ENCODE measurements at regions not wholly inside any gene's neighbourhood (a gene's known extent, or its start where the extent isn't known, plus 50 kb on each side); places are given as distances from the start of the nearest gene placed in this dataset.

DNA sequence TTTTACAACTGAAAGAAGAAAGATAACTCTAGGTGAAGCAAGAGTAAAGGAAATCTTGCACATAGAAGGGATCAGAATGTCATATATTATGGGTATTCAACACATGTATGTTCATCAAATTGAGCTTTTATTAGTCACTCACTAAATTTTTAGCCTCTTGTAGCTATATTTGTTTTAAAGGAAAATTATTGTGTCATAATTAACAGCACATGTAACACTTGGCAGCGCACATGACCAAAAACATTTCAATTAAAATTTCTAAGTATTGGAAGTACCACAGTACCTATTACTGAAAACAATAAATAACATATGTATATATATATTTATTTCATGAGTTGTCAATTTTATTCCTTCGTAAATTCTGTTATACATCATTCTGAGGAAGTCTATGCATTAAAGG lies 2800.4 kb downstream of the PCDH9 start:
- Histone ChIP-seq H3K36me3 (ENCODE audit: control insufficient read depth in 1 of 2, insufficient read depth in 2 of 2, low read length in 1 of 2) (no peaks in the 10 kb centered on the region), H3K4me1 (ENCODE audit: control insufficient read depth in 1 of 2, insufficient read depth in 2 of 2, low read length in 2 of 2) (no peaks in the 10 kb centered on the region), H3K4me3 (ENCODE audit: low read length in 2 of 2) (no peak overlapping the region), H3K27me3 (ENCODE audit: control insufficient read depth in 1 of 2, insufficient read depth in 2 of 2, low read length in 1 of 2) (no peaks in the 10 kb centered on the region), H3K27ac (ENCODE audit: low read depth in 1 of 2, low read length in 2 of 2) (no peak overlapping the region), H3K9me3 (ENCODE audit: control insufficient read depth, low read length) (no peaks in the 10 kb centered on the region)
- DNase-seq = no peak
- intact Hi-C loops (cut with DNase I) = no loop called here
- WGBS, 2 donors = 92 to 94% methylated on average over 2 of the region's 2 CpGs
- no peak for ATAC-seq (ENCODE audit: low FRiP score)

- intact Hi-C loops (cut with DNase I) = no loop called here
- ATAC-seq (ENCODE audit: low FRiP score) = no peak
- H3K4me3 ChIP-seq (ENCODE audit: low read length in 2 of 2) = no peak overlapping the region
- H3K27ac ChIP-seq (ENCODE audit: low read depth in 1 of 2, low read length in 2 of 2) = no peak overlapping the region
- DNase-seq = no peak
- H3K36me3 ChIP-seq (ENCODE audit: control insufficient read depth in 1 of 2, insufficient read depth in 2 of 2, low read length in 1 of 2) = no peaks in the 10 kb centered on the region
- no peaks in the 10 kb centered on the region for H3K4me1 ChIP-seq (ENCODE audit: control insufficient read depth in 1 of 2, insufficient read depth in 2 of 2, low read length in 2 of 2)
- H3K9me3 ChIP-seq (ENCODE audit: control insufficient read depth, low read length) = no peaks in the 10 kb centered on the region
- H3K27me3 ChIP-seq (ENCODE audit: control insufficient read depth in 1 of 2, insufficient read depth in 2 of 2, low read length in 1 of 2) = no peaks in the 10 kb centered on the region
These were observed 2801.9 kb downstream of the PCDH9 start for GRCh38 chr13:64428196-64428595.

- H3K27ac ChIP-seq (ENCODE audit: low read depth in 1 of 2, low read length in 2 of 2) = no peak overlapping the region
- H3K4me3 ChIP-seq (ENCODE audit: low read length in 2 of 2) = no peak overlapping the region
- H3K9me3 ChIP-seq (ENCODE audit: control insufficient read depth, low read length) = no peaks in the 10 kb centered on the region
- ATAC-seq (ENCODE audit: low FRiP score) (no peak), DNase-seq (no peak)
- intact Hi-C loops (cut with DNase I) = no loop called here
- H3K36me3 ChIP-seq (ENCODE audit: control insufficient read depth in 1 of 2, insufficient read depth in 2 of 2, low read length in 1 of 2) = no peaks in the 10 kb centered on the region
- no peaks in the 10 kb centered on the region for H3K4me1 ChIP-seq (ENCODE audit: control insufficient read depth in 1 of 2, insufficient read depth in 2 of 2, low read length in 2 of 2)
- no peaks in the 10 kb centered on the region for H3K27me3 ChIP-seq (ENCODE audit: control insufficient read depth in 1 of 2, insufficient read depth in 2 of 2, low read length in 1 of 2)
- WGBS, 2 donors = 59 to 67% methylated on average over 1 of the region's 1 CpG
These were observed 2806.7 kb downstream of the PCDH9 start for GRCh38 chr13:64423467-64423866.

- no peaks in the 10 kb centered on the region for H3K36me3 ChIP-seq (ENCODE audit: control insufficient read depth in 1 of 2, insufficient read depth in 2 of 2, low read length in 1 of 2)
These were observed 2810.0 kb downstream of the PCDH9 start for GRCh38 chr13:64420181-64420580.

DNA sequence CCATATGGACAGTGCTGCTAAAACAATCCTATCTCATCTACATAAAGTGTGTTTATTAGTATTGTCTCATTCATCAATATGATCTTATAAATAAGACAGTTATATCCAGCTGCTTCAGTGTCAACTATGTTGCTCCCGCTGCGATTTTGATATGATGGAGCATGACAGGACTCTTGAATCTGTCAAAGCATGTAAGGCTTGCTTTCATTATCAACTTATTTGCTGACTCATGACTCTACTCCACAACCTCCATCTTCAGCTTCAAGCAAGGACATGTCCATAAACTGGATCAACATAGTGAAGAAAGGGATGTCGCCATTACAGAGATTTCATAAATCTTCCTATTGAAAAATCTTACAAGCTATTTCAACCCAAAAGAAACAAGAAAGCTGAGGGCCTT lies 2812.6 kb downstream of the PCDH9 start:
- ATAC-seq (ENCODE audit: low FRiP score) = no peak
- WGBS, 2 donors = 92 to 94% methylated on average over 3 of the region's 3 CpGs
- intact Hi-C loops (cut with DNase I) = no loop called here

More at GRCh38 chr13:64420181-64420580, 2810.0 kb downstream of the PCDH9 start:
- no peak overlapping the region for H3K27ac ChIP-seq (ENCODE audit: low read depth in 1 of 2, low read length in 2 of 2)
- WGBS, 2 donors = 96 to 97% methylated on average over 3 of the region's 3 CpGs
- no peaks in the 10 kb centered on the region for H3K9me3 ChIP-seq (ENCODE audit: control insufficient read depth, low read length)
- intact Hi-C loops (cut with DNase I) = no loop called here
- ATAC-seq (ENCODE audit: low FRiP score) (no peak), DNase-seq (no peak)
- H3K4me1 ChIP-seq (ENCODE audit: control insufficient read depth in 1 of 2, insufficient read depth in 2 of 2, low read length in 2 of 2) = no peaks in the 10 kb centered on the region
- H3K4me3 ChIP-seq (ENCODE audit: low read length in 2 of 2) = no peak overlapping the region
- no peaks in the 10 kb centered on the region for H3K27me3 ChIP-seq (ENCODE audit: control insufficient read depth in 1 of 2, insufficient read depth in 2 of 2, low read length in 1 of 2)

GRCh38 chr13:64414381-64414780 lies 2815.8 kb downstream of the PCDH9 start:
- intact Hi-C loops (cut with DNase I) = no loop called here
- no peak for ATAC-seq (ENCODE audit: low FRiP score)

More for the DNA sequence above, 2812.6 kb downstream of the PCDH9 start:
- H3K36me3 ChIP-seq (ENCODE audit: control insufficient read depth in 1 of 2, insufficient read depth in 2 of 2, low read length in 1 of 2) = no peaks in the 10 kb centered on the region
- no peak overlapping the region for H3K27ac ChIP-seq (ENCODE audit: low read depth in 1 of 2, low read length in 2 of 2)
- H3K27me3 ChIP-seq (ENCODE audit: control insufficient read depth in 1 of 2, insufficient read depth in 2 of 2, low read length in 1 of 2) = no peaks in the 10 kb centered on the region
- no peaks in the 10 kb centered on the region for H3K4me1 ChIP-seq (ENCODE audit: control insufficient read depth in 1 of 2, insufficient read depth in 2 of 2, low read length in 2 of 2)
- DNase-seq = no peak
- no peaks in the 10 kb centered on the region for H3K9me3 ChIP-seq (ENCODE audit: control insufficient read depth, low read length)
- no peak overlapping the region for H3K4me3 ChIP-seq (ENCODE audit: low read length in 2 of 2)

GRCh38 chr13:64413529-64413928 lies 2816.6 kb downstream of the PCDH9 start:
- H3K4me1 ChIP-seq (ENCODE audit: control insufficient read depth in 1 of 2, insufficient read depth in 2 of 2, low read length in 2 of 2) = no peaks in the 10 kb centered on the region
- DNase-seq = no peak
- H3K36me3 ChIP-seq (ENCODE audit: control insufficient read depth in 1 of 2, insufficient read depth in 2 of 2, low read length in 1 of 2) = no peaks in the 10 kb centered on the region
- no peak overlapping the region for H3K4me3 ChIP-seq (ENCODE audit: low read length in 2 of 2)
- ATAC-seq (ENCODE audit: low FRiP score) = no peak
- no peaks in the 10 kb centered on the region for H3K27me3 ChIP-seq (ENCODE audit: control insufficient read depth in 1 of 2, insufficient read depth in 2 of 2, low read length in 1 of 2)
- intact Hi-C loops (cut with DNase I) = no loop called here
- no peaks in the 10 kb centered on the region for H3K9me3 ChIP-seq (ENCODE audit: control insufficient read depth, low read length)
- no peak overlapping the region for H3K27ac ChIP-seq (ENCODE audit: low read depth in 1 of 2, low read length in 2 of 2)

More at GRCh38 chr13:64414381-64414780, 2815.8 kb downstream of the PCDH9 start:
- no peak overlapping the region for H3K4me3 ChIP-seq (ENCODE audit: low read length in 2 of 2)
- H3K9me3 ChIP-seq (ENCODE audit: control insufficient read depth, low read length) = no peaks in the 10 kb centered on the region
- DNase-seq = no peak
- H3K27ac ChIP-seq (ENCODE audit: low read depth in 1 of 2, low read length in 2 of 2) = no peak overlapping the region
- H3K4me1 ChIP-seq (ENCODE audit: control insufficient read depth in 1 of 2, insufficient read depth in 2 of 2, low read length in 2 of 2) = no peaks in the 10 kb centered on the region
- no peaks in the 10 kb centered on the region for H3K27me3 ChIP-seq (ENCODE audit: control insufficient read depth in 1 of 2, insufficient read depth in 2 of 2, low read length in 1 of 2)
- H3K36me3 ChIP-seq (ENCODE audit: control insufficient read depth in 1 of 2, insufficient read depth in 2 of 2, low read length in 1 of 2) = no peaks in the 10 kb centered on the region

GRCh38 chr13:64410276-64411053 lies 2819.7 kb downstream of the PCDH9 start:
- intact Hi-C loops (cut with DNase I) = no loop called here
- 81 to 82% methylated on average over 5 of the region's 5 CpGs for WGBS, 2 donors
- Histone ChIP-seq H3K9me3 (ENCODE audit: control insufficient read depth, low read length) (no peaks in the 10 kb centered on the region), H3K4me1 (ENCODE audit: control insufficient read depth in 1 of 2, insufficient read depth in 2 of 2, low read length in 2 of 2) (no peaks in the 10 kb centered on the region), H3K36me3 (ENCODE audit: control insufficient read depth in 1 of 2, insufficient read depth in 2 of 2, low read length in 1 of 2) (no peaks in the 10 kb centered on the region), H3K27ac (ENCODE audit: low read depth in 1 of 2, low read length in 2 of 2) (no peak overlapping the region), H3K4me3 (ENCODE audit: low read length in 2 of 2) (no peak overlapping the region), H3K27me3 (ENCODE audit: control insufficient read depth in 1 of 2, insufficient read depth in 2 of 2, low read length in 1 of 2) (no peaks in the 10 kb centered on the region)
- DNase-seq (peak in 1 of 2 donors; percentile 51), ATAC-seq (ENCODE audit: low FRiP score) (no peak)

- intact Hi-C loops (cut with DNase I) = no loop called here
- H3K27me3 ChIP-seq (ENCODE audit: control insufficient read depth in 1 of 2, insufficient read depth in 2 of 2, low read length in 1 of 2) = no peaks in the 10 kb centered on the region
These were observed 2832.4 kb downstream of the PCDH9 start for GRCh38 chr13:64397701-64398100.

More at GRCh38 chr13:64397701-64398100, 2832.4 kb downstream of the PCDH9 start:
- ATAC-seq (ENCODE audit: low FRiP score) (no peak), DNase-seq (no peak)
- no peaks in the 10 kb centered on the region for H3K4me1 ChIP-seq (ENCODE audit: control insufficient read depth in 1 of 2, insufficient read depth in 2 of 2, low read length in 2 of 2)
- 21 to 24% methylated on average over 2 of the region's 2 CpGs for WGBS, 2 donors
- no peak overlapping the region for H3K27ac ChIP-seq (ENCODE audit: low read depth in 1 of 2, low read length in 2 of 2)
- no peaks in the 10 kb centered on the region for H3K9me3 ChIP-seq (ENCODE audit: control insufficient read depth, low read length)
- H3K36me3 ChIP-seq (ENCODE audit: control insufficient read depth in 1 of 2, insufficient read depth in 2 of 2, low read length in 1 of 2) = no peaks in the 10 kb centered on the region
- H3K4me3 ChIP-seq (ENCODE audit: low read length in 2 of 2) = no peak overlapping the region
